C1 segment of cervical spinal cord (tissue), 14 donors: ENCODE measurements at regions not wholly inside any gene's neighbourhood (a gene's known extent, or its start where the extent isn't known, plus 50 kb on each side); places are given as distances from the start of the nearest gene placed in this dataset.
A peak's percentile ranks its signal among the peaks of the same experiment; 100 is the strongest.

ENCODE experiments used
- DNase-seq, 14 donors: peaks; one replicate each; lab custom pipeline; 2025; lab: John Stamatoyannopoulos, UW

DNA sequence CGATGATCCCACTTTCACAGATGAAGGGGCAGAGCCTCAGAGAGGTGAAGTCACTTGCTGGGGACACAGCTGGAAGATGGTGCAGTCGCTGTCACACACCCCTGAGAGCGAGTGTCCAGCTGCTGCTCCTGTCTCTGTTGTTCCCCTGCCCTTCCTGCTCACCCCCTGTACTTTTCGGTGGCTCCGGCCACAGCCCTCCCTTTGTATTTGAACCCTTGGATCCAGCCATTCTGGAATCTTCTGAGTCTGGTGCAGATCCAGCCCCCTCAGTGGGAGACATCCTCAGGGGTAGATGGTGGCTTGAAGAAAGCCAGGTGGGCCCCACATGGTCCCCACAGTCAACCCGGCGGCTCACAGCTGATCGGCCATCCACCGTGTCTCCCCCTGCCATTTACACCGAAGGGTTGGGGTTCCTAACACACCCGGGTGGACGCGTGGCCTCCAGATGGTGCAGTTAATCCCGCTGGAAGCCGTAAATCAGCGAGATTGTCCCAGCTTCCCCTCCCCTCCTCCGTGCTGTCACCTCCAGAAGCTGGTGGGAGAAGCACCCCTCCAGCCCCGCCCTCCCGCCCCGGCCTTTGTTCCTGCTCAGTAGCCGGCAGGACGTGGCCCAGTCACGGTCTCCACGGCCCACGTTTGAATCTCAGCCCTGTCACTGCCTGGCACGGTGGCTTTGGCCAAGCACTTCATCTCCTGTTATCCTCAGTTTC, 204.8 kb downstream of the C9orf50 start:
- no peak for DNase-seq

DNA sequence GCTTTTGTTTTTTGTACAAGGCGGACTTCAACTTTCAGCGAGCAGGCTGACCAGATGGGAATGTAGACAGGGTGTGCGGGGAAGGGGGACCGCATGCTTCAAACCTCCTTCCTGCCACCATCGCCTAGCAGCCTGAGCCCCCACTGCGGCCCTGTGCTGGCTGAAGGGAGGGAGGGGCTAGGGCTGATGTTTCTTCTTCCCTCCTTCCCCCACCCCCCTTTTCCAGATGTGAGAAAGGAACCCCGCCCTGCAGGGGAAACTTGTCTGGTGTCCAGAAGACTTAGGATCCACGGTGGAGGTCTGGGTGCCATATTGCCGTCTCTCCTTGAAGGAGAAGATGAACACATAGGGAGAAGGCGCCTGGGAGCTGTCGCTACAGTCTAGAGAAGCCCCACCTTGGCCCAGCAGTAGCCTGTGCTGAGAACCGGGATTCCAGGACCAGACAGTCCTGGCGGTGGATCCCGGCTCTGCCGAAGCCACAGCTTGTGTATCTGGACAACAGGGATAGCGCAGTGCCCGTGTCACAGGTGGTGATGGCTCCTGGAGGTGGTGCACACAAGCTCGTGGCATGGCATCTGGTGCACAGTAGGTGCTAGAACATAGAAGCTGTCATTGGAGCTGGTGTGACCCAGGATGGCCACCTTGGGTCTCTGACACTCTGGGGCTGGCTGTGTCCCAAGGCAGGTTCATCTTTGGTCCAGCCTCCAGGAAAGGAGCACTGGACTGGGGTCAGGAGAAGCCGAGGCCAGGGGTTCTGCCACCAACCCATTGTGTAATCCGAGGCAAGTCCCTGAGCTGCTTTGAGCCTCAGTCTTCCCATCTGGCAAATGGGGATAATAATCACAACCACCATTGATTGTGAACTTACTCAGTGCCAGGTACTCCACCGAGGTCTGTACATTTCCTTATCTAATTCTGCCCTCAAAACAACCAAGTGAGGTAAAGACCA, 205.6 kb downstream of the C9orf50 start:
- no peak for DNase-seq

- DNase-seq, result peak in 3 of 14 donors; percentile 32 to 48 (median 39)
Observed at GRCh38 chr9:129414377-129414992, 206.4 kb downstream of the C9orf50 start.

DNA sequence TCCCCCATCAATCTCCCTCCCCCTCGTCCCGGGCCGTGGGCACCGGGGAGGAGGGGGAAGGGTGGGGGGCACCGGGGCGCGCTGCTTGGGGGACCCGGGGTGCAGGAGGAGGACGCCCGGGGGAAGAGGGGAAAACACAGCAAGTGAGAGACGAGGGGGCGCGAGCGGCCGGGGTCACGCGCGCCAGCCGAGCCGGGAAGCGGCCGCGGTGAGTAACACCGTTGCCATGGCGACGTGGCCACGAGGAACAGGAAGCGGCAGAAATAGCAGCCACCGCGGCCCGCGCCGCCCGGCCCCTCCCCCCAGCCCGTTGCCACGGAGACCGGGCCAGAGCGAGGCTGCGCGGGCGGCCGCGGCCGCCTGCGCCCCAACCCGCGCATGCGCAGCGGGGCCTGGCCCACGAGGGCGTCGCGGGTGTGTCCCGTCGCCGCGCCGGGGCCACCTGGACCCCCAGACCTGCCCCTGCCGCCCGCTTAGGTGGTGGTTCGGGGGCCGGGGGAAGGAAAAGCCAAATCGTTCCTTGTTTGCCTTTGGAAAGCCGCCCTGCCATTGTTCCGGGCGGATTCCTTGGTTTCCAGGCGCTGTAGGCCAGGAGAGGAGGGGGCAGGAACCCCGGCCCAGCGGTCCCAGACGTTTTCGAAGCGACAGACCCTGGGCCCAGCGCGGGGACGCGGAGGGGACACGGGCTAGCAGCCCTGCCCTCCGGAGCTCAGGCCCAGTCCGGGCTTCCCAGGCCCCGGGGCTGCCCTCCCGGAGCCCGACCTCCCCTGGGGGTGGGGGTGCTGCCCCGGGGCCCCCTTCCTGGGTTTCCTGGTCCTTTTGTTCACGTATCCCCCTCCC, 207.1 kb downstream of the C9orf50 start:
- peak; percentile 65 to 95 (median 91) for DNase-seq

DNA sequence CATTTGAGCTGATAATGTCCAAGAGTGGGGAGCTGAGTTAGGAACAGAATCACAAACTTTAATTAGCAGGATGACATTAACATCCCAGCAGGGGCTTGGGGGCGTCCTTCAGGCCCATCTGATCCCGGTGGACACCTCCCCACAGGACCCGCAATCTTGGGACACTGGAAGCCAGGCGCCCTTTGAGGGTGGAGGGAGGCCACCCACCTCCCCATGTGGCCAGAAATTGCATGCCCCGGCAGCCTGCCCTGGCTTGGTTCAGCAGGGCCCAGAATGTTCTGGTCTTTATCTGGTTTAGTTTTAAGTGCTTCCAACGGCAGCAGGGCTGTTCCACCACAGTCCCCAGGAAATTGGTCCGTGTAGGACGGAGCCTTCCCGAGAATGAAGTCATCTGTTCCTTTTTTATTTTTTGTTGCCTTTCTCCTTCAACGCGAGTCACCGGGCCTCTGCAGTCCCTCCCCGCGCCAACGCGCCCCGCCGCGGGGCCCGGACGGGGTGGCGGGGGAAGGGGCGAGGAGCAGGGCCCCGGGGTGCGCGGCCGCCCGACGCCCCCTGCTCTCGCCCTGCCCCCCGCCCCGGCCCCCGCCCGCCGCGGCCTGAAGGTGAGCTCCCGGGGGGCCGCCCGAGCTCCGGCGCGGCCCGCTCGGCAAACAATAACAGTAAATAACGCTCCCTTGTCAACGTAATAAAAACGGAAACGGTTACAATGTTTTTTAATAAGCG, 207.9 kb downstream of the C9orf50 start:
- DNase-seq, result peak in 12 of 14 donors; percentile 40 to 82 (median 62)

DNA sequence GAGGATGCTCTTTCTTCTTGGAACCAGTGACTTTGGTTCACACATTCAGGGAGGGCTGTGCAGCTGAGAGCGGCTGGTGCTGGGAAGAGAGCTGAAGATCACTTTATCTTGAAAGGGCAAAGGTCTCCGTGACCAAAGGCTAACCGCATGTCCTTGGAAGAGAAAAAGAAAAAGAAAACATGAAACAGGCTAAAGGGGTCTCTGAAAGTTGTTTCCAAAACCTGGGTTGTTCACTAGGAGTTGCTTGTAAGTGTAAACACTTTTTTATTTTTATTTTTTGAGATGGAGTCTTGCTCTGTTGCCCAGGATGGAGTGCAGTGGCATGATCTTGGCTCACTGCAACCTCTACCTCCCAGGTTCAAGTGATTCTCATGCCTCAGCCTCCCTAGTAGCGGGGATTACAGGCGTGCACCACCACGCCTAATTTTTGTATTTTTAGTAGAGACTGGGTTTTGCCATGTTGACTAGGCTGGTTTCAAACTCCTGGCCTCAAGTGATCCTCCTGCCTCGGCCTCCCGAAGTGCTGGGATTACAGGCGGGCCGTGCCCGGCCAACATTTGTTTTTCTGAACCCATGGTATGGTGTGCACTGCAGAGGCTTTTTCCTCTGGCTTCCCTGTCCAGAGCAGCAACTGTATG, 208.6 kb downstream of the C9orf50 start:
- peak in 1 of 14 donors; percentile 50 for DNase-seq

GRCh38 chr9:129411501-129412175, 209.3 kb downstream of the C9orf50 start:
- DNase-seq, result no peak

- no peak for DNase-seq
Observed at GRCh38 chr9:129410226-129410625, 210.7 kb downstream of the C9orf50 start.

- peak in 4 of 14 donors; percentile 24 to 84 (median 41) for DNase-seq
Observed at GRCh38 chr9:129408535-129409215, 212.2 kb downstream of the C9orf50 start.

GRCh38 chr9:129407905-129408452, 212.9 kb downstream of the C9orf50 start:
- peak in 1 of 14 donors; percentile 32 for DNase-seq

DNA sequence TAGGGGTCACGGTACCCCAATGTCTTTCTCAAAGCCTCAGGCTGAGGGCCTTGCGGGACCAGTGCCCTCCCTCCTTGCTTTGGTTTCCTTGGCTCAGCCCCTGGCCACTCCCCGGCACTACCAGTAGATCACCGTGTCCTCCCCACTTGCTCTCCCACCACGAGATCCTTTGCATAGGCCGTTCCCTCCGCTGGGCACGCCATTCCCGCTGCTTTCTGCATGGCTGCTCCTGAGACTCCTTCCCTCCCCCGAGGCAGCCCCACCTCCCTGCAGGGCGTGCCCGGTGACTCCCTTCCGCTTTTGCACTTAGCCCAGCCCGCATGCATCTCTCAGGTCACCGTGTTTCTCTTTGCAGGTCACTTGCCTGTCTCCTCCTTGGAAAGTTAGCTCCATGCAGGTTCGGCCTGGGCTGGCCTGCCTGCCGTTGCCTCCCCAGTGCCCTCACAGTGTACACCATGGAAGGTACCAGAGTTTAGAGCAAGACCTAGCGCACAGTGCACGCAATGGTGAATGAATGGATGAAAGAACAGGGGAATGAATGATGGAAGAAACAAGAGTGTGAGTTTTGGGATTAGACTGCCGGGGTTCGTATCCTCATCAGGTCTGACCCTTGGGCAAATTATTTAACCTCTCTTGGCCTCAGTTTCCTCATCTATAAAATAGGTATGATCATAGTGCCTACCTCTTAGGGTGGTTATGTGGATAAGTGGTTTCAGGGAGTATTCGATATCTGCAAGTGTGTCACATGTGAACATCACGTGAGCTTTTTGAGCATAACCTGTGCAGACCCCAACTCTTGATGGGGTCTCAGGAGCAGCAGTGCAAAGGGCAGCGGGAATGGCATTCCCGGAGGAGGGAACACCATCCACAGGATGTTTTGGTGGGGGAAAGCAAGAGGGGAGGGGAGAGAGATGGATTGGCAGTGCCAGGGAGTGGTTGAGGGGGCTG, 214.3 kb downstream of the C9orf50 start:
- DNase-seq, result no peak

GRCh38 chr9:129405827-129406213, 215.1 kb downstream of the C9orf50 start:
- DNase-seq, result no peak

- no peak for DNase-seq
Observed at GRCh38 chr9:129405089-129405826, 215.6 kb downstream of the C9orf50 start.

DNA sequence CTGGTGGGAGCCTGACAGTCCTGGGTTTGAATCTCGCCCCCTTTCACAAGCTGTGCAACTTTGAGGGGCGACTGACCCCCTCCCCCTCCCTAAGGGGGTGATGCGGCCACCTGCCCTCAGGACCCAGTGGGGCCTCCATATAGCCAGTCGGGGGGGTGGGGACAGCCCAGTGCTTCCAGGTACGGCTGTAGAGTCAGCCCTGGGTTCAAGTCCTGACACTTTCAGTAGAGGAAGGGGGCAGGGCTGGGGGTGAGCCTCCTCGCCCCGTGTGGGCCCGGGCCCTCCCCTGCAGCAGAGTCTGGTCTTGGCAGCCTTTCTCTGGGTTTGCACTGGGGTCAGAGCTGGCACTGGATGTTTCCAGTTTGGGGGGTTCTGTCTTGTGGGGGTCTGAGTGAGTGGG, 216.3 kb downstream of the C9orf50 start:
- no peak for DNase-seq

DNA sequence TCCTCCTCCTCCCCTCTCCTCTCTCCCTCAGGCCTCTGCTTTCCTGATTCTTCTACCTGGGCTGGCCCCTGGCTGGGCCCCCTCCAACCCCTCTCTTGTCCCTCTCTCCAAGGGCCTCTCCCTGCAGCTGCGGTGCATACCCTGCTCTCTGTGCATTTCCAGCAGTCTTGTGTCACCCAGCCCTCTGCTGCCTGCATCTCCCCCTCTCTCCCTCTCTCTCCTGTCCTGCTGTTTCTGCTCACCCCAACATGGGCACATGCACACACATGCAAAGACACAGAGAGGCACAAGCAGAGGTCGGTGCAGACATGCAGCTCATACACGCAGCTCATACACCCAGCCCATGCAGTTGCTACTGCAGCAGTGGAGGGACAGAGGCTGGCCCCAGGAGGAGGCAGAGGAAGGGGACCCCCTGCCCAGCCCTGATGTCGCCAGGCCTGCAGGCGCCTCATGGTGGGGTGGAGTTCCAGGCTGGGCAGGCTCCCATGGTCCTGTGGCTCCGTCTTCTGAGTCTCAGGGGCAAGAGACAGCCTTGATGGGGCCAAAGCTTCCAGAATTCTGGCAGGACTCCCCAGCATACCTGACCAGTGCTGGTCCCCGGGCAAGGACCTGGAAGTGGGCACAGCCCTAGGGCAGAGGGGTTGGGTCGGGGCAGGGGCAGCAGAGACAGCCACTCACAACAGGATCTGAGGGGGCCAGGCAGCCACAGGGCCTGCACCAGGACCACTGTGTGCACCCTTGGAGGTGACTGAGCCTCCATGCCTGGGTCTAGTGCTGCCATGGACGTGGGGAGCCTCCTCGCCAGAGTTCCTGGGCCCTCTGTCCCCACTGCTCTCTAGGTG, 216.9 kb downstream of the C9orf50 start:
- no peak for DNase-seq
